ENCODE measurements at regions not wholly inside any gene's neighbourhood (a gene's known extent, or its start where the extent isn't known, plus 50 kb on each side); places are given as distances from the start of the nearest gene placed in this dataset.

GRCh38 chr2:128498086-128498485 lies 179.4 kb upstream of the HS6ST1 start:
- no peak for DNase-seq

DNA sequence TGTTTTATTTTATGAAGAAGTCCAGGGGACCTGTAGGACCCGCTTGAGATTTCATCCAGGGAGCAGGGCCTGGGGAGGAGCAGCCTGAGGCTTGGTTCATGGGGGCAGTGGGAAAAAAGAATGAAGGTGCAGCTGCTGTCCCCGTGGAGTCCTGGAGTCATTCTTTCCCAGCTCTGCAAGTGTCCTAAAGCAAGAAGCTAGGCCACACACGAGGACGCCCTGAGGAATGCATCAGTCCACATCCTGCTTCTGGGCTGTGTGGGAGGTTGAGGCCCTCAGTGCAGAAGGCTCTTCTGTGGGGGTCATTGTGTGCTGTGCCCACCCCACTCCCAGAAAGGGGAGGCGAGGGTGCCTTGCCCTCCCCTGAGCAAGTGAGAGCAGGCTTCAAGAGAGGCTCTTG lies 179.9 kb upstream of the HS6ST1 start:
- no peak for DNase-seq

- DNase-seq: no peak
Observed at GRCh38 chr2:128499367-128500137, 180.9 kb upstream of the HS6ST1 start.

- no peak for DNase-seq
Observed at GRCh38 chr2:128500138-128500800, 181.6 kb upstream of the HS6ST1 start.

- no peak for DNase-seq
Observed at GRCh38 chr2:128501006-128501690, 182.5 kb upstream of the HS6ST1 start.

DNA sequence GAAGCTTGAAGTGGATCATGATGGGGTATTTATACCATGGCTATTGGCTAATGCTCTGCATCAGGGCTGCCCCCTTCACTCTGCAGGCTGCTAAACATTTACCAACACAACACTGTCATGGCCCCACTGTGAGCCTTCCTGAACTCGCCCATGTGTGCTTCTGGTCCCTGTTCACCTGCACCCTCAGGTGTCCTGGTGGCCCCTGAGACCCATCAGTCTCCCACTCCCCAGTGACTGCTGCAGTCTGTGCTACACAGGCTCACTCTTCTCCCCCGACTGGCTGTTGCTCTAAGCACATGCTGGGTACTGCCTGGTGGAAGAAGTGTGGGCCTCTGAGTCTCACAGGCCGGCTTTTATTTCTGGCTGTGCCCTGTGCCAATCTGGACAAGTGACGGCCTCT lies 183.0 kb upstream of the HS6ST1 start:
- DNase-seq: no peak

DNA sequence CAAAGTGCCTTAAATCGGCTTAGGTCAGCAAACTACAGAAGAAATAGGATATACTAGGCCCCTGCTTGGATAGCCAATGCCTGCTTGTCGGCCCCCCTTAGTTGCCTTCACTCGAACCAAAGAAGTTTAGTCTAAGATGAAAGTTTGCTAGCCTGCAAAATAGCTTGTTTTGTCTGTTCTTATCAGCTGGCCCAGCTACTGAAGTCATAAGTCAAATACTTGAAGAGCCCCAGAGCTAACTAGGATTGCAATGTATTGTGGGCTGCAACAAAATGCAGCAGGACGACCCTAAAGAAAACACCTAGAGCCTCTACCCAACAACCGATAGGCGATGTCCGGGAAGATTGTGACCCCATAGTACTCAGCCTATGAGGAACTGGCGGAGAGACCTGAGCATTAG lies 183.5 kb upstream of the HS6ST1 start:
- no peak for DNase-seq

DNA sequence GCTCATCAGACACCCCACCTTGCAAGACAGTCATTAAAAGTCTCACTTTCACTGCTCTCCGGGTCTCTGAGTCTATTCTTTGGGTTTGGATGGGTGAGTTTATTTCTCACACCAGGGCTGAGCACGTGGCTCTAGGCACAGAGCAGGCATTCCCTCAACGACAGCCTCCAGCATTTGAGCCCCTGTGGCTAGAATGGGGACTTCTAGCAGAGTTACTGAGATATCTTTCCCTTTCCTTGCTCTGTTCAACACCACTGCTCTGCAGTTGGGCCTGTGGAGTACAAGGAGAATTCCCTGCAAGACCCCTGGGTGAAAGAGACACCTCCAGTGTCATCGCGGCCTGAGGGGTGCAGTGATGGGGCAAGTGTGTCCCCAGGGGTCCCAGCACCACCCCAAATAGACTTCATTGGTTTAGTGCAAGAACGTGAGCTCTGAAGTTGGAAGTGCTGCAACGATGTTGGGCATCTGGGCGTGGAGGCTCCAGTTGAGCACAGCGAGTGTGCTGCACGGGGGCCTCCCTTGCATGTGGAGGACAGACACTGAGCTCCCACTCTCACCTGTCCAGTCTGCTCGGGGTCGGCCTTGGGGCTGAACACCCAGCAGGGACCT lies 184.1 kb upstream of the HS6ST1 start:
- no peak for DNase-seq

- no peak for DNase-seq
Observed at GRCh38 chr2:128503399-128504245, 185.0 kb upstream of the HS6ST1 start.

DNA sequence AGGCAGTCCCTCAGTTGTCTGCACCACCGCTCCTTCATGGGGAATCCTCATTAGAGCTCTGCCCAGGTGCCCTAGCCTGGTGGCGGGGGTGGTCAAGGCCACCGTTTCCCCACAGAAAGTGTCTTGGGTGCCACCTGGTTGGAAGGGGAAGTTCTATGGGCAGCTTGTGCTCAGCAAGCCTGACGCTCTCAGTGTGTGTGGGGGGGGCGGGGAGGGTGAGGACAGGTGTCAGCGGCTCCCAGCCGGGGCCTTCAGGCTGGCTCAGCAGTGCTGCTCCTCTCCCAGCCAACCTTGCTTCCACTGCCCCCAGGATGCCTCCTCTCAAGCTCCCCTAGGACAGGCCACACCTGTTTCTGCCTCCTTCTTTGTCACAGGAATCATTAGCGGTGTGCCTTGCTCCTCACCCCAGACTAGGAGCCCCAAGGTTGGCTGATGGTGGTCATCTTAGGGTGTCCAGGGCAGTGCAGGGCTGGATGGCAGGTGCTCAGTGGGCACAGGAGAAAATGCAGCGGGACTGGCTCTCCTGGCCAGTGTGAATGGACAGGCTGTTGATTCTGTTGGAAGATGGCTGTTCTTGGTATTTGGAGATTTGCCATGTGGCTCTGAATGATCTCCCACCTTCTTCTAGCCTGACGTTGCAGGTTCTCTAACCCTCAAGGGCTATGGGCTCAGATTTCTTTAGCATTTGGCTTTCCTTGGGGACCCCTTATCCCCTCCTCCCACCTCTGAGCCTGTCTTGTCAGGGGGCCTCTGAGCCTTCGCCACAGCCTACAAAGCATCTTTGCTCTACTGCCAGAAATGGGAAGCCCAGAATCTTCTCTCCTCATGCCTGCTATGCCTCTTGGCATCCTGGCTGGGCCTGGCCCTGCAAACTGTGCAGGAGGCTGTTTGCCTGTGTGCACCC lies 185.8 kb upstream of the HS6ST1 start:
- DNase-seq: no peak

DNA sequence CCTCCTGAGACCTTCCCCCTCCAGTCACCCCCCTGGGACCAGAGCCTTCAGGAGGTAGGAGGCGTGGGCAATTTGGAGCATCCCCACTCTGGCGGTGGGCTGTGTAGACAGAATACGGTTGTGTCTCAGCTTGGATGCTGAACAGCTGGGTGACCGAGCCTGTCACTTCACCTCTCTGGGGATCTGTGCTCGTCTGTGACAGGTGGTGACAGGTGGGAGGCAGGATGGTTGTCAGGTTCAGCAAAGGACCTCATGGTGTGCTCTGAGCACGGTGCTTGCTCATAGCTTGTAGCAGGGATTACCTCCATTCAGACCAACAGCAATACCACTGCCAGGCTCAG lies 186.5 kb upstream of the HS6ST1 start:
- no peak for DNase-seq

GRCh38 chr2:128505575-128506526 lies 187.2 kb upstream of the HS6ST1 start:
- no peak for DNase-seq

GRCh38 chr2:128506534-128506933 lies 187.9 kb upstream of the HS6ST1 start:
- no peak for DNase-seq

GRCh38 chr2:128510701-128511397 lies 192.2 kb upstream of the HS6ST1 start:
- DNase-seq: no peak

GRCh38 chr2:128511731-128512378 lies 193.2 kb upstream of the HS6ST1 start:
- DNase-seq: no peak

- DNase-seq: no peak
Observed at GRCh38 chr2:128512379-128513115, 193.9 kb upstream of the HS6ST1 start.

GRCh38 chr2:128513116-128513960 lies 194.7 kb upstream of the HS6ST1 start:
- no peak for DNase-seq

DNA sequence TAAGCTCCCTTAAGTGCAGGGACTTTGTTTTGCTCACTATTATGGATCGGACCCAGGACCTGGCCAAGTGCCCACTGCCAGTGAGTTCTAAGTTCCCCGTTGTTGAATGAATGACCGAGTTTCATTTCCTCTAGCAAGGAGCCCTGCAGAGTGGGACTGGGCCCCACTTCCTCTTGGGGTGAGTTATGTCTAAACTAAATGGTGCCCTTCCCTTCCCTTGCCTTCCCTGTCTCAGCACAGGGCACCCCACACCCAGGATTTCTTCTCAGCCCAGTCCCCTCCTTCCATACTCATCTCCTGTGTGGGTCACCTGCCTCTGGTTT lies 195.3 kb upstream of the HS6ST1 start:
- DNase-seq: no peak

All from stimulated activated CD4-positive, alpha-beta T cell treated with anti-CD3 and anti-CD28 coated beads, Interleukin-15, amount 100 ng/mL, for 24 hours (primary cell).